ENCODE measurements at regions not wholly inside any gene's neighbourhood (a gene's known extent, or its start where the extent isn't known, plus 50 kb on each side); places are given as distances from the start of the nearest gene placed in this dataset.

- no peak for DNase-seq (ENCODE audit: low read depth)
- Histone ChIP-seq H3K4me3 (ENCODE audit: low read depth, low read length) (no peak overlapping the region), H3K27me3 (ENCODE audit: control insufficient read depth, insufficient read depth, low read length) (no peaks in the 10 kb centered on the region), H3K36me3 (ENCODE audit: control insufficient read depth, insufficient read depth, low read length) (peaks cover 5% of the 10 kb centered on the region)
- no peak for FAIRE-seq
- TF ChIP-seq, protein P1, sequence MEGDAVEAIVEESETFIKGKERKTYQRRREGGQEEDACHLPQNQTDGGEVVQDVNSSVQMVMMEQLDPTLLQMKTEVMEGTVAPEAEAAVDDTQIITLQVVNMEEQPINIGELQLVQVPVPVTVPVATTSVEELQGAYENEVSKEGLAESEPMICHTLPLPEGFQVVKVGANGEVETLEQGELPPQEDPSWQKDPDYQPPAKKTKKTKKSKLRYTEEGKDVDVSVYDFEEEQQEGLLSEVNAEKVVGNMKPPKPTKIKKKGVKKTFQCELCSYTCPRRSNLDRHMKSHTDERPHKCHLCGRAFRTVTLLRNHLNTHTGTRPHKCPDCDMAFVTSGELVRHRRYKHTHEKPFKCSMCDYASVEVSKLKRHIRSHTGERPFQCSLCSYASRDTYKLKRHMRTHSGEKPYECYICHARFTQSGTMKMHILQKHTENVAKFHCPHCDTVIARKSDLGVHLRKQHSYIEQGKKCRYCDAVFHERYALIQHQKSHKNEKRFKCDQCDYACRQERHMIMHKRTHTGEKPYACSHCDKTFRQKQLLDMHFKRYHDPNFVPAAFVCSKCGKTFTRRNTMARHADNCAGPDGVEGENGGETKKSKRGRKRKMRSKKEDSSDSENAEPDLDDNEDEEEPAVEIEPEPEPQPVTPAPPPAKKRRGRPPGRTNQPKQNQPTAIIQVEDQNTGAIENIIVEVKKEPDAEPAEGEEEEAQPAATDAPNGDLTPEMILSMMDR (IDR thresholded peaks at IDR 0.05; ENCODE audit: insufficient read depth, low read length, severe bottlenecking), result no peak
Observed at GRCh38 chr5:167886196-167886595, 405.2 kb upstream of the WWC1 start.

GRCh38 chr5:167888393-167888792, 403.1 kb upstream of the WWC1 start:
- no peak for FAIRE-seq
- Histone ChIP-seq H3K36me3 (ENCODE audit: control insufficient read depth, insufficient read depth, low read length) (peaks cover 1% of the 10 kb centered on the region), H3K4me3 (ENCODE audit: low read depth, low read length) (no peak overlapping the region), H3K27me3 (ENCODE audit: control insufficient read depth, insufficient read depth, low read length) (no peaks in the 10 kb centered on the region)
- TF ChIP-seq, protein P1 (IDR thresholded peaks at IDR 0.05; ENCODE audit: insufficient read depth, low read length, severe bottlenecking), result no peak
- no peak for DNase-seq (ENCODE audit: low read depth)

DNA sequence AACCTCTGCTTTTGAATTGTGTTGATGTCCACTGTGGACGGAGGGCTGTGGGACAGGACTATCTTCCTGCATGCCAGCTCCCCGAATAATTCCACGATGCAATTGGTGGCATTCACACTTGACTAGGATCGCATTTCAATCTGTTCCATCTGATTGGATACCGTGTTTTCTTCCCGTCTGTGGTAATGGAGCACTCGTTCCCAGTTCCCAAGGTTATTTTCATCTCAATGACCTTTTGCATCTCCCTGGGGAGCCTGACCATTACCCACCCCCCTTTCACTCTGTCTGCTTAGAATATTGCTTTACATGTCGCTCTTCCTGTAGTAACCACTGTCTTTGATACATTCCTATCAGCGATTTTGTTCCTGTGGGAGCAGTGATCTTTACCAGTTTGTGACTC, 402.2 kb upstream of the WWC1 start:
- TF ChIP-seq, protein P1 (IDR thresholded peaks at IDR 0.05; ENCODE audit: insufficient read depth, low read length, severe bottlenecking), result no peak
- DNase-seq (ENCODE audit: low read depth), result no peak
- no peak overlapping the region for H3K4me3 ChIP-seq (ENCODE audit: low read depth, low read length)
- H3K27me3 ChIP-seq (ENCODE audit: control insufficient read depth, insufficient read depth, low read length), result no peaks in the 10 kb centered on the region
- peak; percentile 28 for FAIRE-seq
- H3K36me3 ChIP-seq (ENCODE audit: control insufficient read depth, insufficient read depth, low read length), result peaks cover 1% of the 10 kb centered on the region

- TF ChIP-seq, protein P1 (IDR thresholded peaks at IDR 0.05; ENCODE audit: insufficient read depth, low read length, severe bottlenecking), result no peak
- no peaks in the 10 kb centered on the region for H3K27me3 ChIP-seq (ENCODE audit: control insufficient read depth, insufficient read depth, low read length)
- DNase-seq (ENCODE audit: low read depth) (no peak), FAIRE-seq (no peak)
- H3K36me3 ChIP-seq (ENCODE audit: control insufficient read depth, insufficient read depth, low read length), result peaks cover 1% of the 10 kb centered on the region
- no peak overlapping the region for H3K4me3 ChIP-seq (ENCODE audit: low read depth, low read length)
Observed at GRCh38 chr5:167892352-167893115, 398.9 kb upstream of the WWC1 start.

DNA sequence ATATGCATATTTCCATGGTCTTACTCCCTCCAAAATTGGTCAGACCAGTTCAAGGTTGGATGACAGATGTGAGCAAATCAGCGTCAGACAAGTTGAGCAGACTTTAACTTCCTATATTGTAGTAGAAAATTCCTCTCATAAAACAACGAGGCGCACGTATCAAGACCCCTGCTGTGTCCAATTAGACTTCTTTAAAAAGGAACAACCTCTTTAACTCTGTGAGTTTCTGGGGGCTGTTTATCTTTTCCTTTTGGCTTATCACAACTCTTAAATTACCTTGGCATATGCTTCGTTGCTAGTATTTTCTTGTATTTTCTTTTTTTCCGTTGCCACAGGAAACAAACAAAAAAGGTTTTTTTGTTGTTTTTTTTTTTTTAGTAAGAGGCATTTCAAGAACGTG, 398.2 kb upstream of the WWC1 start:
- no peaks in the 10 kb centered on the region for H3K27me3 ChIP-seq (ENCODE audit: control insufficient read depth, insufficient read depth, low read length)
- FAIRE-seq (no peak), DNase-seq (ENCODE audit: low read depth) (no peak)
- TF ChIP-seq, protein P1 (IDR thresholded peaks at IDR 0.05; ENCODE audit: insufficient read depth, low read length, severe bottlenecking), result no peak
- no peak overlapping the region for H3K4me3 ChIP-seq (ENCODE audit: low read depth, low read length)
- H3K36me3 ChIP-seq (ENCODE audit: control insufficient read depth, insufficient read depth, low read length), result peaks cover 1% of the 10 kb centered on the region

All from bronchial epithelial cell (primary cell).